ENCODE measurements at regions not wholly inside any gene's neighbourhood (a gene's known extent, or its start where the extent isn't known, plus 50 kb on each side); places are given as distances from the start of the nearest gene placed in this dataset.

DNA sequence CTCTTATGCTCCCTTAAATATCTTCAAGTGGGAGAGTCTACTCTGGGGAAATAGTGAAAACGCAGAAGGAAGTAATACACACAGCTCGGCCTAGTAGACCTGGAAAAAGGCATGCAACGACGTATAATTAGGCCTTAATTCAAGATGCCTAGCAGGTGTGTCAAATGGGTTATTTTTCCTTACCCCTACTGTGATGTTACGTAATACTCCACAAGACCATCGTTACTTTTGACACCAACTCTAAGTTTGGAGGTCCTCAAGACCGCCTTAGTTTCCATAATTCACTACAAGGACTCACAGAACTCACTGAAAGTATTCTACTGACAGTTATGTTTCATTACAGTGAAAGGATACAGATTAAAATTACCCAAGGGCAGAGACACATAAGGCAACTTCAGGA, 1024.3 kb upstream of the MAP3K7 start:
- Mint-ChIP-seq H3K9me3 (no peaks in the 10 kb centered on the region), H3K27ac (no peak overlapping the region), H3K4me1 (ENCODE audit: low read depth) (no peaks in the 10 kb centered on the region), H3K36me3 (ENCODE audit: low read depth) (no peaks in the 10 kb centered on the region), H3K4me3 (no peak overlapping the region), H3K27me3 (no peaks in the 10 kb centered on the region)
- ChIA-PET POLR2A (no interaction called here), CTCF (no interaction called here)
- ATAC-seq = no peak
- intact Hi-C loops (cut with micrococcal nuclease) = no loop called here
- TF ChIP-seq, protein P1, sequence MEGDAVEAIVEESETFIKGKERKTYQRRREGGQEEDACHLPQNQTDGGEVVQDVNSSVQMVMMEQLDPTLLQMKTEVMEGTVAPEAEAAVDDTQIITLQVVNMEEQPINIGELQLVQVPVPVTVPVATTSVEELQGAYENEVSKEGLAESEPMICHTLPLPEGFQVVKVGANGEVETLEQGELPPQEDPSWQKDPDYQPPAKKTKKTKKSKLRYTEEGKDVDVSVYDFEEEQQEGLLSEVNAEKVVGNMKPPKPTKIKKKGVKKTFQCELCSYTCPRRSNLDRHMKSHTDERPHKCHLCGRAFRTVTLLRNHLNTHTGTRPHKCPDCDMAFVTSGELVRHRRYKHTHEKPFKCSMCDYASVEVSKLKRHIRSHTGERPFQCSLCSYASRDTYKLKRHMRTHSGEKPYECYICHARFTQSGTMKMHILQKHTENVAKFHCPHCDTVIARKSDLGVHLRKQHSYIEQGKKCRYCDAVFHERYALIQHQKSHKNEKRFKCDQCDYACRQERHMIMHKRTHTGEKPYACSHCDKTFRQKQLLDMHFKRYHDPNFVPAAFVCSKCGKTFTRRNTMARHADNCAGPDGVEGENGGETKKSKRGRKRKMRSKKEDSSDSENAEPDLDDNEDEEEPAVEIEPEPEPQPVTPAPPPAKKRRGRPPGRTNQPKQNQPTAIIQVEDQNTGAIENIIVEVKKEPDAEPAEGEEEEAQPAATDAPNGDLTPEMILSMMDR (IDR thresholded peaks at IDR 0.05) = no peak
- no peak for DNase-seq

- ATAC-seq (no peak), DNase-seq (no peak)
- intact Hi-C loops (cut with micrococcal nuclease) = no loop called here
- CTCF ChIA-PET = no interaction called here
- Mint-ChIP-seq H3K4me3 (no peak overlapping the region), H3K36me3 (ENCODE audit: low read depth) (no peaks in the 10 kb centered on the region), H3K9me3 (no peaks in the 10 kb centered on the region), H3K4me1 (ENCODE audit: low read depth) (no peaks in the 10 kb centered on the region), H3K27me3 (no peaks in the 10 kb centered on the region), H3K27ac (no peak overlapping the region)
- POLR2A ChIA-PET = no interaction called here
- TF ChIP-seq, protein P1 (IDR thresholded peaks at IDR 0.05) = no peak
Measured at GRCh38 chr6:91608428-91608827, 1021.6 kb upstream of the MAP3K7 start.

DNA sequence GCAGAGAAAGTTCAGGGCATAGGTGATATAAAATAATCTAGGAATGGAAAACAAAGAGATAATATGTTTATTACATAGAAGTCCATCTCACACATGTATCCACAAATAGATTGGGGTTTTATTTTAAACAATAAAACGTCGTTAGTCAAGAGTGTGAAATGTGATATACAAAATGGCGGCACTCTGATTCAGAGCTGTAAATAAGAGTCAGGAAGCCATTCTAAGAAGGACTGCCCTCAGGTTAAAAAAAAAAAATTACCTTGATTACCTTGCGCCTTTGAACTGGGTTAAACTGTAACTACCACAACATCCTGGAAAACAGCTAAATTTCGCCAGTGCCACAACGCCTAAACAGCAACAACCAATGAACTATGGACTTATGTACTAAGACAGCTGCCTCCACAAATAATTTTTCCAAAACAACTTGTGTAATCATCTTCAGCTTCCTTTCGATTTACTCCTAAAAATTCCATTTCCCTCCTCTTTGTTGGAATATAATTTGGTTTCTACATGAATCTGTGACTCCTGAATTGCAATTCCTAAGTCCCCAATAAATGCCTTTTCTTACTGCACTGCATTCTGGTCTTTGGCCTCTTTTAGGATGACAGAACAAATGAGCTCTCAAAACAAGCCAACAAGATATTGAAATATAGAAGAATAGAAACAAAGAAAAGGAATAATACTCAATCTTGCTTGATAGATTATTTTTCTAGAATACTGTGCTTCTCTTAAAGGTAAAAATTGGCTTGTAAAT, 1019.5 kb upstream of the MAP3K7 start:
- CTCF ChIA-PET = no interaction called here
- no peak overlapping the region for H3K4me3 Mint-ChIP-seq

GRCh38 chr6:91600561-91600960, 1013.7 kb upstream of the MAP3K7 start:
- no peak overlapping the region for H3K27ac Mint-ChIP-seq
- ChIA-PET CTCF (no interaction called here), POLR2A (no interaction called here)
- no peak overlapping the region for H3K4me3 Mint-ChIP-seq
- no peaks in the 10 kb centered on the region for H3K4me1 Mint-ChIP-seq (ENCODE audit: low read depth)
- H3K36me3 Mint-ChIP-seq (ENCODE audit: low read depth) = no peaks in the 10 kb centered on the region
- ATAC-seq (no peak), DNase-seq (no peak)
- TF ChIP-seq, protein P1 (IDR thresholded peaks at IDR 0.05) = no peak
- no peaks in the 10 kb centered on the region for H3K27me3 Mint-ChIP-seq
- no peaks in the 10 kb centered on the region for H3K9me3 Mint-ChIP-seq
- intact Hi-C loops (cut with micrococcal nuclease) = no loop called here

More for the DNA sequence above, 1019.5 kb upstream of the MAP3K7 start:
- no peaks in the 10 kb centered on the region for H3K4me1 Mint-ChIP-seq (ENCODE audit: low read depth)
- ATAC-seq (no peak), DNase-seq (no peak)
- no peaks in the 10 kb centered on the region for H3K9me3 Mint-ChIP-seq
- intact Hi-C loops (cut with micrococcal nuclease) = no loop called here
- H3K36me3 Mint-ChIP-seq (ENCODE audit: low read depth) = no peaks in the 10 kb centered on the region
- TF ChIP-seq, protein P1 (IDR thresholded peaks at IDR 0.05) = no peak
- POLR2A ChIA-PET = no interaction called here
- H3K27ac Mint-ChIP-seq = no peak overlapping the region
- no peaks in the 10 kb centered on the region for H3K27me3 Mint-ChIP-seq

GRCh38 chr6:91590191-91590590, 1003.3 kb upstream of the MAP3K7 start:
- no peaks in the 10 kb centered on the region for H3K27me3 Mint-ChIP-seq
- H3K4me1 Mint-ChIP-seq (ENCODE audit: low read depth) = no peaks in the 10 kb centered on the region
- peaks cover 4% of the 10 kb centered on the region for H3K9me3 Mint-ChIP-seq
- no peak overlapping the region for H3K4me3 Mint-ChIP-seq
- TF ChIP-seq, protein P1 (IDR thresholded peaks at IDR 0.05) = no peak
- intact Hi-C loops (cut with micrococcal nuclease) = no loop called here
- ChIA-PET POLR2A (no interaction called here), CTCF (no interaction called here)
- DNase-seq (no peak), ATAC-seq (no peak)
- H3K36me3 Mint-ChIP-seq (ENCODE audit: low read depth) = no peaks in the 10 kb centered on the region
- no peak overlapping the region for H3K27ac Mint-ChIP-seq

Measured in activated CD8-positive, alpha-beta T cell treated with anti-CD3 and anti-CD28 coated beads for 36 hours (primary cell).